WERI-Rb-1 (cell line): ENCODE measurements at regions not wholly inside any gene's neighbourhood (a gene's known extent, or its start where the extent isn't known, plus 50 kb on each side); places are given as distances from the start of the nearest gene placed in this dataset.

ENCODE experiments used
- DNase-seq: peaks from one replicate; pipeline ENCODE4 v3.0.0-alpha.2; 2020
- H3K27ac ChIP-seq: fragments of 250-450 bp; sonication (Bioruptor Pico); 2 replicates; pipeline ENCODE4 v1.5.1; 2020; ENCODE audit warnings: mild to moderate bottlenecking, moderate library complexity
- H3K27me3 ChIP-seq: fragments of 250-450 bp; sonication (Bioruptor Pico); 2 replicates; pipeline ENCODE4 v1.5.1; 2021; ENCODE audit warnings: mild to moderate bottlenecking, low read depth, moderate library complexity; ENCODE audit not compliant: insufficient read depth, severe bottlenecking
- H3K36me3 ChIP-seq: fragments of 250-450 bp; sonication (Bioruptor Pico); 2 replicates; pipeline ENCODE4 v1.5.1; 2020; ENCODE audit warnings: mild to moderate bottlenecking, moderate library complexity
- H3K4me3 ChIP-seq: 2 replicates; pipeline ENCODE4 v1.5.1; 2011; ENCODE audit warnings: low read depth, mild to moderate bottlenecking, control low read depth, low read length
- H3K9me3 ChIP-seq: fragments of 250-450 bp; sonication (Bioruptor Pico); 2 replicates; pipeline ENCODE4 v1.5.1; 2021; ENCODE audit warnings: mild to moderate bottlenecking, moderate library complexity; ENCODE audit not compliant: severe bottlenecking
- CTCF ChIP-seq: IDR thresholded peaks from 2 replicates; pipeline ENCODE4 v1.5.1; 2011; ENCODE audit warnings: low read depth, mild to moderate bottlenecking, control low read depth, inconsistent platforms, low read length

DNA sequence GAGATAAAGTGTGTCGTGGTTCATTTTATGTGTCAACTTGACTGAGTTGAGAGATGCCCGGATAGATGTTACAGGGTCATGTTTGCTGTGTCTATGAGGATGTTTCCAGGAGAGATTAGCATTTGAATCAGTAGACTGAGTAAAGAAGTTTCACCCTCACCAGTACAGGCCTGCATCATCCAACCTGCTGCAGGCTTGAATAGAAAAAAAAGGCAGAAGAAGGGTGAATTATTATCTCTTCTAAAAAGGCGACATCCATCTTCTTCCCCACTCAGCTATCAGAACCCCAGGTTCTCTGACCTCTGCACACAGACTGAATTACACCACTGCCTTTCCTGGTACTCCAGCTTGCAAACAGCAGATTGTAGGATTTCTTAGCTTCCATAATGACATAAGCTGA lies 1293.7 kb upstream of the FLRT2 start:
- Histone ChIP-seq H3K4me3 (no peak overlapping the region), H3K27ac (no peak overlapping the region), H3K9me3 (no peaks in the 10 kb centered on the region), H3K36me3 (no peaks in the 10 kb centered on the region), H3K27me3 (no peaks in the 10 kb centered on the region)
- TF ChIP-seq CTCF: no peak
- DNase-seq: peak; percentile 15

DNA sequence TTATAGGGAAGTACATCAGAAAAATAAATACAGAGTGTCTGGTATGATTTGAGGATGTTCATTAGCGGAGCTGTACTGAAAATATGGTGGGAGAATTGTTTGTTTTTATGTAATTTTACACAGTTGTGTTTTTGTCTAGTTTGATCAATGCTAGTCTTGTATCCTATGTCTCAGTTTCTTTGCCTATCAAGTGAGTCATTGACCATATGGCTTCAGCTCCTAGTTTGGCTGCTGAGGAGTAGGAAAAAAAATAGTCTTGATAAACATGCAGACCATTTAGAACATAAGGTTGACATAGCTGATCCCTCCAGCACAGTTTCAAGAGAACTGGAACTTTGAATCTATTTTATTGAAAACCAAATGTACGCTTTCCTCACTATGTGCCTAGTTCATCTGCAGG lies 1292.1 kb upstream of the FLRT2 start:
- H3K9me3 ChIP-seq: peaks cover 3% of the 10 kb centered on the region
- H3K4me3 ChIP-seq: no peak overlapping the region
- no peaks in the 10 kb centered on the region for H3K36me3 ChIP-seq
- H3K27ac ChIP-seq: no peak overlapping the region
- TF ChIP-seq CTCF: no peak
- no peak for DNase-seq
- no peaks in the 10 kb centered on the region for H3K27me3 ChIP-seq

- DNase-seq: no peak
Observed at GRCh38 chr14:84247693-84248092, 1282.3 kb upstream of the FLRT2 start.

DNA sequence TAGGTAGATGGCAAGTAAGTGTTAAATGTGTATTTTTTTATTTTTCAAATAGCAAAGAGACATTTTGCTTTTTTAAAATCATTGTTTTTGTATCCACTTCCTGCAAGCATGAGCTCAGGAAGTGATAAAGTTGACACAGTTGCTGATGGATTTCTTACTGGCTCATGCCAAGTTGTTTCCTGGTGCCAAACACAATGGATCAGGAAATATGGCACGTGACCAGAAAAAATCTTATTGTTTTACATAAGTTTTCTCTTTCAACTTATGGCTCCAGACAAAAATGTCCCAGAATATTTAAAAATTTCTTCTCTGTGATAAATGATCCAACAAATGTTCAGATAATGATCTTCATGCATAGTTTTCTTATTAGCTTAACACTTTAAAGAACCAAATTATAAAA lies 1279.1 kb upstream of the FLRT2 start:
- Histone ChIP-seq H3K9me3 (no peaks in the 10 kb centered on the region), H3K27me3 (no peaks in the 10 kb centered on the region), H3K36me3 (no peaks in the 10 kb centered on the region), H3K4me3 (no peak overlapping the region), H3K27ac (no peak overlapping the region)
- no peak for DNase-seq
- TF ChIP-seq CTCF: no peak

More at GRCh38 chr14:84247693-84248092, 1282.3 kb upstream of the FLRT2 start:
- H3K9me3 ChIP-seq: peaks cover 5% of the 10 kb centered on the region
- H3K27me3 ChIP-seq: no peaks in the 10 kb centered on the region
- no peak for TF ChIP-seq CTCF
- H3K36me3 ChIP-seq: no peaks in the 10 kb centered on the region
- no peak overlapping the region for H3K4me3 ChIP-seq
- no peak overlapping the region for H3K27ac ChIP-seq

- no peak overlapping the region for H3K4me3 ChIP-seq
- no peaks in the 10 kb centered on the region for H3K27me3 ChIP-seq
- no peak for DNase-seq
- H3K27ac ChIP-seq: no peak overlapping the region
- no peak for TF ChIP-seq CTCF
- no peaks in the 10 kb centered on the region for H3K36me3 ChIP-seq
- H3K9me3 ChIP-seq: no peaks in the 10 kb centered on the region
Observed at GRCh38 chr14:84251411-84252115, 1278.4 kb upstream of the FLRT2 start.

GRCh38 chr14:84252706-84253105 lies 1277.2 kb upstream of the FLRT2 start:
- TF ChIP-seq CTCF: no peak
- Histone ChIP-seq H3K36me3 (no peaks in the 10 kb centered on the region), H3K27me3 (no peaks in the 10 kb centered on the region), H3K27ac (no peak overlapping the region), H3K4me3 (no peak overlapping the region), H3K9me3 (no peaks in the 10 kb centered on the region)
- DNase-seq: no peak
